Testis (tissue), 2 donors: ENCODE measurements at regions not wholly inside any gene's neighbourhood (a gene's known extent, or its start where the extent isn't known, plus 50 kb on each side); places are given as distances from the start of the nearest gene placed in this dataset.

ENCODE experiments used
- CTCF ChIP-seq, 3 experiments: fragments of 450-650 bp in 2 of 3; fragments of 200-600 bp in 1 of 3; sonication (generic) in 1 of 3; IDR thresholded peaks; one replicate each; pipeline ENCODE4 v1.5.1; 2016 to 2019; ENCODE audit warnings: antibody characterized with exemption in 3 of 3, mild to moderate bottlenecking in 2 of 3, moderate library complexity in 1 of 3
- POLR2A ChIP-seq: fragments of 450-650 bp; IDR thresholded peaks from one replicate; pipeline ENCODE4 v1.6.1; 2017; ENCODE audit warnings: antibody characterized with exemption, mild to moderate bottlenecking, moderate library complexity

GRCh38 chr3:170797685-170798084 is 72.3 kb downstream of the RPL22L1 start:
- no peak for TF ChIP-seq CTCF (IDR thresholded peaks at IDR 0.05)
- no peak for TF ChIP-seq POLR2A
